CD14-positive monocyte (primary cell): ENCODE measurements at regions not wholly inside any gene's neighbourhood (a gene's known extent, or its start where the extent isn't known, plus 50 kb on each side); places are given as distances from the start of the nearest gene placed in this dataset.
A peak's percentile ranks its signal among the peaks of the same experiment; 100 is the strongest.

Experiments used
- DNase-seq, 3 donors: peaks; one replicate each; pipeline ENCODE4 v3.0.0-alpha.2; 2011 to 2022
- H2AFZ ChIP-seq: 2 replicates; pipeline ENCODE4 v1.6.0; 2012; ENCODE audit warnings: mild to moderate bottlenecking, low read depth, low read length, inconsistent platforms; ENCODE audit not compliant: insufficient read depth, poor library complexity, severe bottlenecking
- H3K27ac ChIP-seq, 2 donors: 1 replicate in 1 of 2; 2 replicates in 1 of 2; pipeline ENCODE4 v1.5.1; 2012 to 2013; ENCODE audit warnings: low read length in 2 of 2, control low read depth in 1 of 2, inconsistent platforms in 1 of 2, low read depth in 1 of 2, mild to moderate bottlenecking in 1 of 2
- H3K27me3 ChIP-seq, 2 donors: one replicate each; pipeline versions ENCODE4 v1.6.0 to v1.6.1; 2011 to 2013; ENCODE audit warnings: low read length in 2 of 2; ENCODE audit not compliant: control insufficient read depth in 2 of 2, insufficient read depth in 2 of 2
- H3K36me3 ChIP-seq, 2 donors: replicated peaks in 1 of 2; 1 replicate in 1 of 2; 2 replicates in 1 of 2; pipeline versions ENCODE4 v1.5.1 to v1.6.1; 2012 to 2013; ENCODE audit warnings: low read length in 2 of 2, control low read depth in 1 of 2, inconsistent platforms in 1 of 2, mild to moderate bottlenecking in 1 of 2; ENCODE audit not compliant: insufficient read depth in 2 of 2, control insufficient read depth in 1 of 2
- H3K4me1 ChIP-seq, 2 donors: 1 replicate in 1 of 2; 2 replicates in 1 of 2; pipeline versions ENCODE4 v1.5.1 to v1.6.1; 2012 to 2013; ENCODE audit warnings: low read length in 2 of 2, control low read depth in 1 of 2, inconsistent platforms in 1 of 2, mild to moderate bottlenecking in 1 of 2, moderate library complexity in 1 of 2; ENCODE audit not compliant: insufficient read depth in 2 of 2, control insufficient read depth in 1 of 2
- H3K4me2 ChIP-seq: replicated peaks from 2 replicates; pipeline ENCODE3; 2012; ENCODE audit warnings: low read length, moderate library complexity, mild to moderate bottlenecking; ENCODE audit not compliant: poor library complexity, severe bottlenecking; ENCODE audit errors: extremely low read depth
- H3K4me3 ChIP-seq, 3 experiments: fragments of 200-600 bp in 1 of 3; sonication (generic) in 1 of 3; replicated peaks in 1 of 3; 1 replicate in 2 of 3; 2 replicates in 1 of 3; pipeline ENCODE4 v1.5.1; 2011 to 2013; ENCODE audit warnings: low read length in 3 of 3, mild to moderate bottlenecking in 3 of 3, control low read depth in 2 of 3, low read depth in 2 of 3, inconsistent platforms in 1 of 3, moderate library complexity in 1 of 3
- H3K79me2 ChIP-seq: 2 replicates; pipeline ENCODE4 v1.6.0; 2012; ENCODE audit warnings: mild to moderate bottlenecking, control low read depth, inconsistent platforms, low read length, moderate library complexity; ENCODE audit not compliant: insufficient read depth
- H3K9ac ChIP-seq: 2 replicates; pipeline ENCODE4 v1.6.0; 2017; ENCODE audit warnings: low read length, mild to moderate bottlenecking; ENCODE audit not compliant: insufficient read depth, poor library complexity, severe bottlenecking
- H3K9me3 ChIP-seq, 2 donors: replicated peaks in 1 of 2; 1 replicate in 1 of 2; 2 replicates in 1 of 2; pipeline versions ENCODE4 v1.5.1 to v1.6.1; 2012 to 2013; ENCODE audit warnings: low read length in 2 of 2, control low read depth in 1 of 2; ENCODE audit not compliant: control insufficient read depth in 1 of 2, insufficient read depth in 1 of 2
- H4K20me1 ChIP-seq: 2 replicates; pipeline ENCODE4 v1.6.0; 2012; ENCODE audit warnings: mild to moderate bottlenecking, low read length, control low read depth, moderate library complexity; ENCODE audit not compliant: insufficient read depth
- H3K27ac Mint-ChIP-seq, 7 donors: one replicate each; pipeline ENCODE4 v1.8.0; 2020; ENCODE audit warnings: mild to moderate bottlenecking in 7 of 7, mixed read lengths in 7 of 7, moderate library complexity in 6 of 7, inconsistent platforms in 2 of 7
- H3K27me3 Mint-ChIP-seq, 3 donors: one replicate each; pipeline ENCODE4 v1.8.0; 2021 to 2022; ENCODE audit warnings: low read depth in 3 of 3, mild to moderate bottlenecking in 3 of 3, mixed read lengths in 3 of 3, moderate library complexity in 3 of 3, inconsistent platforms in 1 of 3
- H3K36me3 Mint-ChIP-seq, 2 donors: one replicate each; pipeline ENCODE4 v1.8.0; 2020; ENCODE audit warnings: mixed read lengths in 2 of 2, inconsistent platforms in 1 of 2, mild to moderate bottlenecking in 1 of 2
- H3K4me1 Mint-ChIP-seq: one replicate; pipeline ENCODE4 v1.8.0; 2020; ENCODE audit warnings: mild to moderate bottlenecking, mixed read lengths
- H3K4me3 Mint-ChIP-seq, 2 donors: one replicate each; pipeline ENCODE4 v1.8.0; 2020; ENCODE audit warnings: mild to moderate bottlenecking in 2 of 2, mixed read lengths in 2 of 2, moderate library complexity in 1 of 2
- H3K9me3 Mint-ChIP-seq, 7 donors: one replicate each; pipeline ENCODE4 v1.8.0; 2020 to 2022; ENCODE audit warnings: mixed read lengths in 7 of 7, mild to moderate bottlenecking in 6 of 7, moderate library complexity in 6 of 7, inconsistent platforms in 2 of 7
- CTCF ChIP-seq: fragments of 200-600 bp; IDR thresholded peaks from one replicate; pipeline ENCODE4 v1.8.0; 2022; ENCODE audit warnings: antibody characterized with exemption, mild to moderate bottlenecking
- WGBS: methylation state at CpG from one replicate; pipeline ENCODE4 v1.1.5; 2013; ENCODE audit warnings: missing lambda C conversion rate; ENCODE audit not compliant: insufficient coverage; 5-methylcytosine and 5-hydroxymethylcytosine counted together
- intact Hi-C, 2 donors: fragments of 100-400 bp; cut with micrococcal nuclease; formaldehyde crosslinking; loops; one replicate each; pipeline versions ENCODE4 v1.15.0 to v1.15.1; 2023

- Mint-ChIP-seq H3K9me3 (peaks cover 0 to 5% (median 2%) of the 10 kb centered on the region in 7 donors), H3K36me3 (no peaks in the 10 kb centered on the region), H3K4me3 (no peak overlapping the region), H3K4me1 (no peaks in the 10 kb centered on the region), H3K27me3 (no peaks in the 10 kb centered on the region), H3K27ac (peak overlapping the region in 1 of 7 donors; percentile 37)
- no peaks in the 10 kb centered on the region for H3K4me1 ChIP-seq
- H3K27me3 ChIP-seq = no peaks in the 10 kb centered on the region
- intact Hi-C loops = no loop called here
- no peak for TF ChIP-seq CTCF
- H3K79me2 ChIP-seq = no peaks in the 10 kb centered on the region
- no peak overlapping the region for H3K9ac ChIP-seq
- H3K9me3 ChIP-seq = no peaks in the 10 kb centered on the region
- no peaks in the 10 kb centered on the region for H3K36me3 ChIP-seq
- WGBS = no CpG with 5 or more reads among the region's 2 CpGs
- no peak overlapping the region for H3K4me3 ChIP-seq
- H3K4me2 ChIP-seq = no peak overlapping the region
- H2AFZ ChIP-seq = no peak overlapping the region
- no peak overlapping the region for H3K27ac ChIP-seq
- H4K20me1 ChIP-seq = no peaks in the 10 kb centered on the region
- DNase-seq = no peak
Observed at GRCh38 chr13:110037925-110038573, 251.7 kb upstream of the IRS2 start.

GRCh38 chr13:110036060-110036459 lies 249.7 kb upstream of the IRS2 start:
- H3K9me3 Mint-ChIP-seq = peaks cover 0 to 7% (median 1%) of the 10 kb centered on the region in 7 donors
- no peak overlapping the region for H3K4me3 Mint-ChIP-seq

More at GRCh38 chr13:110036060-110036459, 249.7 kb upstream of the IRS2 start:
- TF ChIP-seq CTCF = no peak
- Histone ChIP-seq H3K27me3 (no peaks in the 10 kb centered on the region), H3K4me3 (no peak overlapping the region), H2AFZ (no peak overlapping the region), H4K20me1 (no peaks in the 10 kb centered on the region), H3K36me3 (no peaks in the 10 kb centered on the region), H3K9me3 (no peaks in the 10 kb centered on the region), H3K27ac (no peak overlapping the region), H3K79me2 (no peaks in the 10 kb centered on the region), H3K9ac (no peak overlapping the region), H3K4me2 (no peak overlapping the region), H3K4me1 (no peaks in the 10 kb centered on the region)
- WGBS = no CpG with 5 or more reads among the region's 3 CpGs
- Mint-ChIP-seq H3K27me3 (no peaks in the 10 kb centered on the region), H3K4me1 (no peaks in the 10 kb centered on the region), H3K27ac (no peak overlapping the region), H3K36me3 (no peaks in the 10 kb centered on the region)
- intact Hi-C loops = no loop called here
- no peak for DNase-seq
